Stimulated activated CD8-positive, alpha-beta memory T cell treated with anti-CD3 and anti-CD28 coated beads, Interleukin-7, amount 100 ng/mL, for 4 hours (primary cell): ENCODE measurements at regions not wholly inside any gene's neighbourhood (a gene's known extent, or its start where the extent isn't known, plus 50 kb on each side); places are given as distances from the start of the nearest gene placed in this dataset.

Experiments used
- DNase-seq, 2 donors: peaks; one replicate each; pipeline ENCODE4 v3.0.0-alpha.2; 2020; ENCODE audit warnings: low read depth in 2 of 2

DNA sequence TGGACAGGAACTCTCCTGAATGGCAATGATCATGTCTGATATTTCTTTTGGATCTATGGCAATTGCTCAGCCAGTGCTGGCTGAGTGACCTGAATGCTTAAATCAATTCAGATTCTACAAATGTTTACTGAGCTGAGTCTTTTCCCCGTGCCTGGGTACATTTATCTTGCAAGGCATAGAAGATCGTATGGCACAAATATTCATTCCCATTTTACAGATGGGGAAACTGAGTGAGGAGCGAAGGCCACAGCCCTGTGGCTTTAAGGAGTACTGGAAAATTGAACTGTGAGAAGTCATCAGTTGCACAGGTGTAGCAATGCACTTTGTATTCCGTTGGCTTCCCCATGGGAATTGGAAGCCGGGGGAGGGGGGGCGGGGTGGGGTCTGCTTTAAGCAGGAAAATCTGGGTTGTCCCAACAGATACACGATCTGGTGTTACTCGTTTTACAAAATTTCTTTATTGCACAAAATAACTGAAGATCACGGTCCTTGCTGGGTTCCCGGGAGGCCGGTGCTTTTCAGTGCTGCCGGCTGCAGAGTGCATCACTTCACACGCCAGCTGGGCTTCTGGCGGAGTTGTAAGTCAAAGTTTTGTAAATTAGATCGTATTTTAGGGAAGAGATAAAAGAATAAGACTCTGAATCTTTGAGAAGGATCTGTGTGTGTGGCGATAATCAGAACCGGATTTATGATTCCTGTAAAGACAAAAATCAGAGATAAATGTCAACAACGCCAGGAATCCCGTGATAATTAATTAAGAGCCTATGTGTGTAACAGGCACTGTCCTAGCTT is 75.0 kb upstream of the MAP1LC3B2 start:
- no peak for DNase-seq

GRCh38 chr12:116484807-116485206 is 74.4 kb upstream of the MAP1LC3B2 start:
- DNase-seq, result no peak

DNA sequence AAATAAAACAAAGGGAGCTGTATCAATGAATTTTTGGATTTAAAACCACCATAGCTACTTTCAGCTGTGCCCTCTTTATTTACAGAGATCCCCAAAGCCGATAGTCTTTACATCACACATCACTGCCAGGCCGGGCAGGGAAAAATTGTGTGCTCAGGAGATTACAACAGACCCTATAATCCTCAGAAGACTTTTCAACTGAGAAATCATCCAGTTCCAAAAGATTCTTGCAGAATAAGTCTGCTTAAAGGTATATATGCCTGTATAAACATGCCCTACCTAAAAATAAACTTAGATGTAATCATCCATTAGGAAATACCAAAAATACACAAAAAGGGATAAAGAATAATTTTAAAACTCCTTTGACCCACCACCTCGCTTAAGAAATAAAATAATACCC is 70.1 kb upstream of the MAP1LC3B2 start:
- DNase-seq, result no peak

DNA sequence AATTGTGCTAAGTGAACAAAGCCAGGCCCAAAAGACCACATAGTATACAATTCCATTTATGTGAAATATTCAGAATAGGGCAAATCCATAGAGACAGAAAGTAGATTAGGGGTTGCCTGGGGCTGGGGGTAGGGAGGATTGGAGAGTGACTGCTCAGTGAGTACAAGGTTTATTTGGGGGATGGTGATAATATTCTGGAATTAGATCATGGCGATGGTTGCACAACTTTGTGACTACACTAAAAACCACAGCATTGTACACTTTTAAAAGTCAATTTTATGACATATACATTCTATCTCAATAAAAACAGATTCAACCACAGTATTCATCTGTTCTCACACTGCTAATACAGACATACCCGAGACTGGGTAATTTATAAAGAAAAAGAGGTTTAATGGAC is 68.7 kb upstream of the MAP1LC3B2 start:
- DNase-seq, result no peak

GRCh38 chr12:116492703-116493324 is 66.4 kb upstream of the MAP1LC3B2 start:
- DNase-seq, result no peak

- no peak for DNase-seq
Observed at GRCh38 chr12:116495260-116495659, 63.9 kb upstream of the MAP1LC3B2 start.

- DNase-seq, result no peak
Observed at GRCh38 chr12:116497051-116497591, 62.1 kb upstream of the MAP1LC3B2 start.

DNA sequence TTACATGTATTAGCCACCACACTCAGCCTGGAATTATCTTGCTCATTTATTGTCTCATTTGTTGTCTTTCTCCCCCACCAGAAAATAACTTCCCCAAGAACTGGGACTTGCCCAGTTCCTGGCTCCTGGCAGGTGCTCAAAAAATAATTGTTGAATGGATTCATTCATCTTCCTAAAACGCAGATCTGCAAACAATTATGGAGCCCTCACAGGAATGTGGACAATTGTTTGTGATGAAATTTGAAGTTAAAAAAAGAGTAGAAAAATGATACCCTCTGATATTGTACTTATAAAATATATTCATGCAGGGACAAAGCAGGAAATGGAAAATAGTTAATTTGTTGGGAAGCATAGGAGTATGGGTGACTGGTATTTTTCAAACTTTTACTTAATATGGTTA is 60.7 kb upstream of the MAP1LC3B2 start:
- no peak for DNase-seq

DNA sequence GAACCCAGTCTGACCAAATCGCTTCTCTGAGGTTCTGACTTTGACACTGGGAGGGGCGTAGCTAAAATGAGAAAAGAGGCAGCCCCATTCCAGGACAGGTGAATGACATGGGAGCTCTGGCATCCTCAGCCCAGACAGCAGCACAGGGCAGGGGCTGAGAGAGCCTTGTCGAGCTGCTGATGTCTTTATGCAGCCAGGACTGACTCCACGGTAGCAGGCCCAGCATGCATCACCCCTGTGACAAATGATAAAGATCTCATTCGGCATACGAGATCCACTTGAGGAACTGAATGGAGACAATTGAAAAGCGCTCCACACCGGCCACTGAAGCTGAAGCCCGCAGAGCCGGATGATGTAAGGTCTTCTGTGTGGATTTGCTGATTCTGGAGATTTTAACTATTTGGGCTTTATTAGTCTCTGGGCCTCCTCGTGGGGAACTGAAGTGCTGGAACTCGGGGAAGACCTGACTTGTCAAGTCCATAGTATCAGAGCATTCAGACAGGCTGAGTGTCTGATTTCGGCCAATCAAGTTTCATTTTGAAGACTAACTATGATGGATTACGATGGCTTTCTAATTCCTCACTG is 56.9 kb upstream of the MAP1LC3B2 start:
- DNase-seq, result no peak

DNA sequence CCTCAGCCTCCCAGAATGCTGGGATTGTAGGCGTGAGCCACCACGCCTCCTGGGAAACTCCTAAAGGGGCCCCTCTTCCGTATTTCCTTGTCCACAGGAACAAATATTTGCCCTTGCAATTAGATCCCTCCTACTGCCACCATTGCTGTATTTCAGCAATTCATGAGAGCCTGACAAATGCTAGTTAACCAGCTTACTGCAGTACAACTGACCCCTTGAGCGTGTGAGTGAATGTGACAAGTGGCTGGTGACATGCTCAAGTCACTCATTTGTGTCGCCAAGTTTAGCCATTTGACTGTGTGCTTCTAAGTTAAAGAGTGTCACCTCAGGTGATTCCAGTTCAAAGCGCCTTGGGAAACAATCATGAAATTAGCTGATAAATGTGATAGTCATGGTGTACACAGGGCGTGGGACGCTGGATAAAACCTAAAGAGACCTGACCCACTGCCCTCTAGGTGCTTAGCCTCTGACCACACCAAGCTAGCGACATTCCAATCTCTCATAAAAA is 56.1 kb upstream of the MAP1LC3B2 start:
- DNase-seq, result no peak

DNA sequence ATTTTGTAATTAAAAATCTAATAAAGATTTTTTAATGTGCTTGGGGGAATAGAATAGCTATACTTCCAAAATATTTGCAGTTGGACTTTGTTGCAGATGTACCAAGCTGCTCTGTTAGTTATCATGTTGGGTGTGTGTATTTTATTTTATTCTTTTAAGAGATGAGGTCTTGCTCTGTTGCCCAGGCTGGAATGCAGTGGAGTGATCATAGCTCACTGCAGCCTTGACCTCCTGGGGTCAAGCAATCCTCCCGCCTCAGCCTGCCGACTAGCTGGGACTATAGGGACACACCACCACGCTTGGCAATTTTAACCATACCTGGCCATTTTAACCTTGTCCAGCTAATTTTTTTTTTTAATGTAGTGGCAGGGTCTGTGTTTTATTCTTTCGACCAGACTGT is 54.7 kb upstream of the MAP1LC3B2 start:
- no peak for DNase-seq

- DNase-seq, result no peak
Observed at GRCh38 chr12:116506697-116507064, 52.5 kb upstream of the MAP1LC3B2 start.

GRCh38 chr12:116508145-116509121 is 50.7 kb upstream of the MAP1LC3B2 start:
- no peak for DNase-seq
